ENCODE measurements at regions not wholly inside any gene's neighbourhood (a gene's known extent, or its start where the extent isn't known, plus 50 kb on each side); places are given as distances from the start of the nearest gene placed in this dataset.
"Not testable (repeated sequence)": the region's sequence is repeated elsewhere in the genome, so short reads cannot be mapped to it uniquely, and the experiment has no call there.

GRCh38 chr6:19571176-19571575 lies 266.0 kb upstream of the ID4 start:
- CTCF ChIA-PET, result interaction anchor here (1.1 kb wide), 1 partner anchor 11 kb away, joined by 3 read pairs; no protein-coding TSS in a partner anchor
- no peaks in the 10 kb centered on the region; the same call in 1 of the 2 replicates for H3K27me3 ChIP-seq (ENCODE audit: insufficient read depth)
- H3K9me3 ChIP-seq, result no peaks in the 10 kb centered on the region
- 5% methylated on average over 3 of the region's 3 CpGs for WGBS (ENCODE audit: low lambda C conversion rate)
- no peak overlapping the region for H3K4me2 ChIP-seq
- no peaks in the 10 kb centered on the region for H3K9me2 ChIP-seq
- no peaks in the 10 kb centered on the region for H3F3A ChIP-seq (replicated peaks; ENCODE audit: insufficient read depth)
- no peaks in the 10 kb centered on the region for H3K4me1 ChIP-seq (ENCODE audit: control insufficient read depth in 1 of 2, insufficient read depth in 2 of 2, low read depth in 1 of 2, low read length in 1 of 2)
- H3K79me2 ChIP-seq (ENCODE audit: insufficient read depth), result no peaks in the 10 kb centered on the region
- no peak overlapping the region for H3K9ac ChIP-seq
- TF ChIP-seq CTCF (IDR thresholded peaks at IDR 0.05), result no peak
- TF ChIP-seq JUND (IDR thresholded peaks at IDR 0.05), result no peak
- TF ChIP-seq GABPA (IDR thresholded peaks at IDR 0.05; ENCODE audit: low read depth), result no peak
- TF ChIP-seq, protein P1, sequence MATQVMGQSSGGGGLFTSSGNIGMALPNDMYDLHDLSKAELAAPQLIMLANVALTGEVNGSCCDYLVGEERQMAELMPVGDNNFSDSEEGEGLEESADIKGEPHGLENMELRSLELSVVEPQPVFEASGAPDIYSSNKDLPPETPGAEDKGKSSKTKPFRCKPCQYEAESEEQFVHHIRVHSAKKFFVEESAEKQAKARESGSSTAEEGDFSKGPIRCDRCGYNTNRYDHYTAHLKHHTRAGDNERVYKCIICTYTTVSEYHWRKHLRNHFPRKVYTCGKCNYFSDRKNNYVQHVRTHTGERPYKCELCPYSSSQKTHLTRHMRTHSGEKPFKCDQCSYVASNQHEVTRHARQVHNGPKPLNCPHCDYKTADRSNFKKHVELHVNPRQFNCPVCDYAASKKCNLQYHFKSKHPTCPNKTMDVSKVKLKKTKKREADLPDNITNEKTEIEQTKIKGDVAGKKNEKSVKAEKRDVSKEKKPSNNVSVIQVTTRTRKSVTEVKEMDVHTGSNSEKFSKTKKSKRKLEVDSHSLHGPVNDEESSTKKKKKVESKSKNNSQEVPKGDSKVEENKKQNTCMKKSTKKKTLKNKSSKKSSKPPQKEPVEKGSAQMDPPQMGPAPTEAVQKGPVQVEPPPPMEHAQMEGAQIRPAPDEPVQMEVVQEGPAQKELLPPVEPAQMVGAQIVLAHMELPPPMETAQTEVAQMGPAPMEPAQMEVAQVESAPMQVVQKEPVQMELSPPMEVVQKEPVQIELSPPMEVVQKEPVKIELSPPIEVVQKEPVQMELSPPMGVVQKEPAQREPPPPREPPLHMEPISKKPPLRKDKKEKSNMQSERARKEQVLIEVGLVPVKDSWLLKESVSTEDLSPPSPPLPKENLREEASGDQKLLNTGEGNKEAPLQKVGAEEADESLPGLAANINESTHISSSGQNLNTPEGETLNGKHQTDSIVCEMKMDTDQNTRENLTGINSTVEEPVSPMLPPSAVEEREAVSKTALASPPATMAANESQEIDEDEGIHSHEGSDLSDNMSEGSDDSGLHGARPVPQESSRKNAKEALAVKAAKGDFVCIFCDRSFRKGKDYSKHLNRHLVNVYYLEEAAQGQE (IDR thresholded peaks at IDR 0.05; ENCODE audit: low read depth, low read length), result no peak
- DNase-seq, result no peak
- no peaks in the 10 kb centered on the region for H3K36me3 ChIP-seq (replicated peaks in 1 of 2; ENCODE audit: control insufficient read depth in 1 of 2, insufficient read depth in 2 of 2, low read length in 1 of 2)
- no peak overlapping the region for H3K4me3 ChIP-seq (ENCODE audit: low read depth in 2 of 2, low read length in 1 of 2)
- no peaks in the 10 kb centered on the region for H4K20me1 ChIP-seq (ENCODE audit: insufficient read depth)
- POLR2A ChIA-PET, result no interaction called here
- H3K27ac ChIP-seq (ENCODE audit: low read depth in 2 of 2, low read length in 1 of 2), result no peak overlapping the region
- H2AFZ ChIP-seq (ENCODE audit: low read depth), result no peak overlapping the region

DNA sequence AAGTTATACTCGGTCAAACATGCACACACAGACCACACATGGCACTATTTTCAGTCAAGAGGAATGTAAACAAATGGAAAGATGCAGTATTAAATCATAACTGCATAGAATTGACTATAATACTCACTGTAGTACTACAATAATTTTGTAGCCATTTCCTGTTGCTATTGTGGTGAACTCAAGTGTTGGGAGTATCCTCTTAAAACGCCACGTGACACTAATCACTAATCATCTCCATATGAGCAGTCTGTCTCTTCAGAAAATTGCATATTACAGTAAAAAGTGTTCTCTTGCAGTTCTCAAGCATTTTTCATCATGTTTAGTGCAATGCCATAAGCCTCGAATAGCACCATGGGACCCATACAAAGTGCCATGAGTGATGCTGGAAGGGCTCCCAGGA lies 258.7 kb upstream of the ID4 start:
- Histone ChIP-seq H3K27me3 (ENCODE audit: insufficient read depth) (no peaks in the 10 kb centered on the region), H2AFZ (ENCODE audit: low read depth) (no peak overlapping the region), H3K36me3 (replicated peaks in 1 of 2; ENCODE audit: control insufficient read depth in 1 of 2, insufficient read depth in 2 of 2, low read length in 1 of 2) (no peaks in the 10 kb centered on the region), H3K4me2 (no peak overlapping the region), H4K20me1 (ENCODE audit: insufficient read depth) (no peaks in the 10 kb centered on the region), H3K79me2 (ENCODE audit: insufficient read depth) (no peaks in the 10 kb centered on the region), H3K9ac (no peak overlapping the region), H3K4me3 (ENCODE audit: low read depth in 2 of 2, low read length in 1 of 2) (no peak overlapping the region), H3F3A (replicated peaks; ENCODE audit: insufficient read depth) (no peaks in the 10 kb centered on the region), H3K4me1 (ENCODE audit: control insufficient read depth in 1 of 2, insufficient read depth in 2 of 2, low read depth in 1 of 2, low read length in 1 of 2) (no peaks in the 10 kb centered on the region), H3K27ac (ENCODE audit: low read depth in 2 of 2, low read length in 1 of 2) (no peak overlapping the region), H3K9me3 (no peaks in the 10 kb centered on the region), H3K9me2 (no peaks in the 10 kb centered on the region)
- no peak for TF ChIP-seq RAD21 (IDR thresholded peaks at IDR 0.05; ENCODE audit: low read length)
- TF ChIP-seq, protein P2, sequence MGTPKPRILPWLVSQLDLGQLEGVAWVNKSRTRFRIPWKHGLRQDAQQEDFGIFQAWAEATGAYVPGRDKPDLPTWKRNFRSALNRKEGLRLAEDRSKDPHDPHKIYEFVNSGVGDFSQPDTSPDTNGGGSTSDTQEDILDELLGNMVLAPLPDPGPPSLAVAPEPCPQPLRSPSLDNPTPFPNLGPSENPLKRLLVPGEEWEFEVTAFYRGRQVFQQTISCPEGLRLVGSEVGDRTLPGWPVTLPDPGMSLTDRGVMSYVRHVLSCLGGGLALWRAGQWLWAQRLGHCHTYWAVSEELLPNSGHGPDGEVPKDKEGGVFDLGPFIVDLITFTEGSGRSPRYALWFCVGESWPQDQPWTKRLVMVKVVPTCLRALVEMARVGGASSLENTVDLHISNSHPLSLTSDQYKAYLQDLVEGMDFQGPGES (IDR thresholded peaks at IDR 0.05; ENCODE audit: low read depth, low read length), result no peak
- TF ChIP-seq RFX5 (IDR thresholded peaks at IDR 0.05; ENCODE audit: low read length), result no peak
- no peak for TF ChIP-seq RCOR1 (IDR thresholded peaks at IDR 0.05; ENCODE audit: low read length)
- no peak for TF ChIP-seq ELF1 (IDR thresholded peaks at IDR 0.05)
- no peak for TF ChIP-seq GATA2 (CRISPR knock-in tag; IDR thresholded peaks at IDR 0.05)
- no peak for TF ChIP-seq TCF12 (IDR thresholded peaks at IDR 0.05)
- TF ChIP-seq CTCF (IDR thresholded peaks at IDR 0.05), result no peak
- TF ChIP-seq RXRA (IDR thresholded peaks at IDR 0.05; ENCODE audit: borderline replicate concordance, low read depth), result no peak
- no peak for TF ChIP-seq CHD2 (IDR thresholded peaks at IDR 0.05; ENCODE audit: low read length, partially characterized antibody)
- TF ChIP-seq EP300 (IDR thresholded peaks at IDR 0.05; ENCODE audit: borderline replicate concordance in 1 of 2, low read depth in 1 of 2, low read length in 1 of 2), result no peak
- no peak for TF ChIP-seq TEAD4 (IDR thresholded peaks at IDR 0.05; ENCODE audit: borderline replicate concordance, insufficient read depth)
- no peak for TF ChIP-seq NRF1 (IDR thresholded peaks at IDR 0.05; ENCODE audit: low read depth, low read length)
- ChIA-PET CTCF (no interaction called here), POLR2A (no interaction called here)
- DNase-seq, result no peak
- 1% methylated on average over 4 of the region's 4 CpGs for WGBS (ENCODE audit: low lambda C conversion rate)

DNA sequence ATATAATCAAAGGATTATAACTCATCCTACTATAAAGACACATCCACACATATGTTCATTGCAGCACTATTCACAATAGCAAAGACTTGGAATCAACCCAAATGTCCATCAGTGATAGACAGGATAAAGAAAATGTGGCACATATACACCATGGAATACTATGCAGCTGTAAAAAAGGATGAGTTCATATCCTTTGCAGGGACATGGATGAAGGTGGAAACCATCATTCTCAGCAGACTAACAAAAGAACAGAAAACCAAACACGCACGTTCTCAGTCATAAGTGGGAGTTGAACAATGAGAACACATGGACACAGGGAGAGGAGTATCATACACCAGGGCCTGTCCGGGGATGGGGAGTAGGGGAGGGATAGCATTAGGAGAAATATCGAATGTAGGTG lies 253.0 kb upstream of the ID4 start:
- H3F3A ChIP-seq (replicated peaks; ENCODE audit: insufficient read depth); H3K4me1 ChIP-seq (ENCODE audit: control insufficient read depth in 1 of 2, insufficient read depth in 2 of 2, low read depth in 1 of 2, low read length in 1 of 2); H3K79me2 ChIP-seq (ENCODE audit: insufficient read depth); H3K4me3 ChIP-seq (ENCODE audit: low read depth in 2 of 2, low read length in 1 of 2); H3K9ac ChIP-seq; H3K27ac ChIP-seq (ENCODE audit: low read depth in 2 of 2, low read length in 1 of 2); H3K4me2 ChIP-seq; H3K9me2 ChIP-seq; DNase-seq; CTCF ChIA-PET; H4K20me1 ChIP-seq (ENCODE audit: insufficient read depth); H3K9me3 ChIP-seq; H2AFZ ChIP-seq (ENCODE audit: low read depth); H3K36me3 ChIP-seq (replicated peaks in 1 of 2; ENCODE audit: control insufficient read depth in 1 of 2, insufficient read depth in 2 of 2, low read length in 1 of 2); H3K27me3 ChIP-seq (ENCODE audit: insufficient read depth); POLR2A ChIA-PET: not testable (repeated sequence)
- WGBS (ENCODE audit: low lambda C conversion rate), result 23% methylated on average over 4 of the region's 4 CpGs
